HCT116 (cell line): ENCODE measurements at regions not wholly inside any gene's neighbourhood (a gene's known extent, or its start where the extent isn't known, plus 50 kb on each side); places are given as distances from the start of the nearest gene placed in this dataset.

Experiments used
- ATAC-seq: fragments of 200-7000 bp; cut with Tn5 transposase; 2 replicates; pipeline ENCODE4 v1.9.1; 2020; ENCODE audit warnings: mild to moderate bottlenecking, moderate library complexity
- BruUV-seq: library from RNA; stranded (reverse); fragments of 400-500 nt; replicated peaks from 2 replicates; lab custom pipeline; 2021; lab: Mats Ljungman, UMichigan
- CTCF ChIA-PET: fragments of 300-600 bp; sonication (Branson Sonifier 250); formaldehyde crosslinking; loops from one replicate; lab custom pipeline; 2021; ENCODE audit warnings: antibody characterized with exemption; lab: Charles Lee
- POLR2A ChIA-PET: fragments of 300-600, 350-600 bp; sonication (Branson Sonifier 250); formaldehyde crosslinking; loops from one replicate; lab custom pipeline; 2021; ENCODE audit warnings: antibody characterized with exemption; lab: Charles Lee
- RAD21 ChIA-PET, 2 experiments: fragments of 300-600 bp; sonication (Branson Sonifier 250); formaldehyde crosslinking; loops; one replicate each; lab custom pipeline; 2023; ENCODE audit warnings: low total read pairs in 2 of 2; ENCODE audit not compliant: uncharacterized antibody in 2 of 2, unreplicated experiment in 2 of 2, low non-redundant PET in 1 of 2; lab: Charles Lee
- DNase-seq: peaks from one replicate; pipeline ENCODE4 v3.0.0-alpha.2; 2010; ENCODE audit warnings: low read depth, low spot score
- H2AFZ ChIP-seq: fragments of 200-600 bp; shearing (Covaris generic), sonication (generic); 2 replicates; pipeline ENCODE4 v1.6.1; 2017; ENCODE audit warnings: low read depth, mixed run types, mixed read lengths, antibody characterized with exemption, low read length; ENCODE audit not compliant: poor library complexity, severe bottlenecking
- H3K27ac ChIP-seq: 2 replicates; pipeline ENCODE4 v1.5.1; 2012; ENCODE audit warnings: low read depth, low read length
- H3K27me3 ChIP-seq: fragments of 200-600 bp; sonication (generic); 2 replicates; pipeline ENCODE4 v1.6.1; 2016; ENCODE audit warnings: mixed run types, low read length, mixed read lengths; ENCODE audit not compliant: insufficient read depth
- H3K36me3 ChIP-seq, 2 experiments: fragments of 200-500 bp in 1 of 2; fragments of 200-600 bp in 1 of 2; sonication (Bioruptor generic) in 1 of 2; sonication (generic) in 1 of 2; 2 replicates each; pipeline versions ENCODE4 v1.5.1 to v1.6.1; 2014 to 2016; ENCODE audit warnings: low read length in 2 of 2, inconsistent platforms in 1 of 2, mixed read lengths in 1 of 2, mixed run types in 1 of 2; ENCODE audit not compliant: insufficient read depth in 2 of 2, control insufficient read depth in 1 of 2
- H3K4me1 ChIP-seq, 2 experiments: fragments of 200-600 bp in 1 of 2; sonication (generic) in 1 of 2; 2 replicates each; pipeline versions ENCODE4 v1.5.1 to v1.6.1; 2012 to 2017; ENCODE audit warnings: low read length in 2 of 2, inconsistent platforms in 1 of 2, mild to moderate bottlenecking in 1 of 2, mixed read lengths in 1 of 2, mixed run types in 1 of 2, moderate library complexity in 1 of 2; ENCODE audit not compliant: insufficient read depth in 2 of 2, control insufficient read depth in 1 of 2
- H3K4me2 ChIP-seq: fragments of 200-600 bp; sonication (generic); 2 replicates; pipeline ENCODE4 v1.6.1; 2017; ENCODE audit warnings: mixed run types, low read length, mixed read lengths
- H3K4me3 ChIP-seq, 2 experiments: fragments of 200-600 bp in 1 of 2; sonication (generic) in 1 of 2; replicated peaks in 1 of 2; 2 replicates each; pipeline ENCODE4 v1.5.1; 2011 to 2016; ENCODE audit warnings: low read length in 2 of 2, control low read depth in 1 of 2, low read depth in 1 of 2, mild to moderate bottlenecking in 1 of 2, mixed read lengths in 1 of 2, mixed run types in 1 of 2
- H3K79me2 ChIP-seq: fragments of 200-600 bp; sonication (generic); 2 replicates; pipeline ENCODE4 v1.6.1; 2017; ENCODE audit warnings: mild to moderate bottlenecking, mixed run types, low read length, moderate library complexity, mixed read lengths; ENCODE audit not compliant: insufficient read depth
- H3K9ac ChIP-seq: fragments of 200-600 bp; sonication (generic); 2 replicates; pipeline ENCODE4 v1.6.1; 2016; ENCODE audit warnings: low read length, mixed read lengths
- H3K9me2 ChIP-seq: fragments of 200-600 bp; sonication (generic), shearing (Covaris generic); 2 replicates; pipeline ENCODE4 v1.6.1; 2017; ENCODE audit warnings: mixed run types, mild to moderate bottlenecking, moderate library complexity; ENCODE audit not compliant: insufficient read depth
- H3K9me3 ChIP-seq, 2 experiments: fragments of 200-500 bp in 1 of 2; fragments of 200-600 bp in 1 of 2; sonication (Bioruptor generic) in 1 of 2; sonication (generic) in 1 of 2; 2 replicates each; pipeline ENCODE4 v1.6.1; 2014 to 2017; ENCODE audit warnings: low read length in 2 of 2, mixed read lengths in 2 of 2, inconsistent platforms in 1 of 2, low read depth in 1 of 2, mild to moderate bottlenecking in 1 of 2, mixed run types in 1 of 2, moderate library complexity in 1 of 2; ENCODE audit not compliant: control insufficient read depth in 1 of 2, insufficient read depth in 1 of 2
- H4K20me1 ChIP-seq: fragments of 200-600 bp; sonication (generic), shearing (Covaris generic); 2 replicates; pipeline ENCODE4 v1.6.1; 2017; ENCODE audit warnings: mixed run types, mild to moderate bottlenecking, moderate library complexity; ENCODE audit not compliant: insufficient read depth
- CBX3 ChIP-seq: IDR thresholded peaks from 2 replicates; pipeline ENCODE4 v1.6.1; 2012; ENCODE audit warnings: low read depth
- CEBPB ChIP-seq: IDR thresholded peaks from 2 replicates; pipeline ENCODE4 v1.6.1; 2012; ENCODE audit warnings: low read depth
- EGR1 ChIP-seq: IDR thresholded peaks from 2 replicates; pipeline ENCODE4 v1.6.1; 2012; ENCODE audit warnings: low read depth
- EZH2 ChIP-seq: fragments of 200-600 bp; sonication (generic); IDR thresholded peaks from 2 replicates; pipeline ENCODE4 v1.6.1; 2017; ENCODE audit warnings: antibody characterized with exemption, mixed run types
- FOSL1 ChIP-seq: IDR thresholded peaks from 2 replicates; pipeline ENCODE4 v1.6.1; 2012; ENCODE audit warnings: low read depth
- POLR2A ChIP-seq: IDR thresholded peaks from 2 replicates; pipeline ENCODE4 v1.7.0; 2011; ENCODE audit warnings: borderline replicate concordance; ENCODE audit not compliant: insufficient read depth, insufficient read length; ENCODE audit errors: extremely low read depth
- RAD21 ChIP-seq: IDR thresholded peaks from 2 replicates; pipeline ENCODE4 v1.6.1; 2012; ENCODE audit warnings: low read depth, mild to moderate bottlenecking
- REST ChIP-seq: IDR thresholded peaks from 2 replicates; pipeline ENCODE4 v1.6.1; 2012; ENCODE audit warnings: low read depth
- SIN3A ChIP-seq: IDR thresholded peaks from 2 replicates; pipeline ENCODE4 v1.6.1; 2012; ENCODE audit warnings: low read depth
- SP1 ChIP-seq: IDR thresholded peaks from 2 replicates; pipeline ENCODE4 v1.6.1; 2012; ENCODE audit warnings: low read depth
- TCF7L2 ChIP-seq: IDR thresholded peaks from 2 replicates; pipeline ENCODE4 v1.7.0; 2011; ENCODE audit warnings: borderline replicate concordance, inconsistent platforms; ENCODE audit not compliant: insufficient read depth, insufficient read length; ENCODE audit errors: extremely low read depth
- YY1 ChIP-seq: IDR thresholded peaks from 2 replicates; pipeline ENCODE4 v1.6.1; 2011; ENCODE audit warnings: low read length, low read depth, moderate library complexity, mild to moderate bottlenecking; ENCODE audit not compliant: insufficient replicate concordance; ENCODE audit errors: extremely low read depth
- ZFX ChIP-seq: fragments of 450-650 bp; IDR thresholded peaks from 2 replicates; pipeline ENCODE4 v1.6.1; 2017
- intact Hi-C: fragments of 100-400 bp; cut with micrococcal nuclease; formaldehyde crosslinking; loops from 2 replicates; pipeline ENCODE4 v1.10.0; 2022
- TF ChIP-seq, protein P1 (sequence below), 3 experiments: fragments of 200-600 bp in 1 of 3; sonication (generic) in 1 of 3; IDR thresholded peaks in 2 of 3; conservative IDR thresholded peaks in 1 of 3; 2 replicates each; pipeline ENCODE4 v1.5.1; 2012 to 2017; ENCODE audit warnings: low read depth in 2 of 3, low read length in 2 of 3, antibody characterized with exemption in 1 of 3, borderline replicate concordance in 1 of 3, control low read depth in 1 of 3, mild to moderate bottlenecking in 1 of 3, mixed read lengths in 1 of 3, mixed run types in 1 of 3, moderate library complexity in 1 of 3; ENCODE audit not compliant: insufficient read depth in 1 of 3
- TF ChIP-seq, protein P2 (sequence below): IDR thresholded peaks from 2 replicates; pipeline ENCODE4 v1.6.1; 2011; ENCODE audit warnings: mild to moderate bottlenecking, low read length, moderate library complexity; ENCODE audit not compliant: insufficient replicate concordance; ENCODE audit errors: extremely low read depth

DNA sequence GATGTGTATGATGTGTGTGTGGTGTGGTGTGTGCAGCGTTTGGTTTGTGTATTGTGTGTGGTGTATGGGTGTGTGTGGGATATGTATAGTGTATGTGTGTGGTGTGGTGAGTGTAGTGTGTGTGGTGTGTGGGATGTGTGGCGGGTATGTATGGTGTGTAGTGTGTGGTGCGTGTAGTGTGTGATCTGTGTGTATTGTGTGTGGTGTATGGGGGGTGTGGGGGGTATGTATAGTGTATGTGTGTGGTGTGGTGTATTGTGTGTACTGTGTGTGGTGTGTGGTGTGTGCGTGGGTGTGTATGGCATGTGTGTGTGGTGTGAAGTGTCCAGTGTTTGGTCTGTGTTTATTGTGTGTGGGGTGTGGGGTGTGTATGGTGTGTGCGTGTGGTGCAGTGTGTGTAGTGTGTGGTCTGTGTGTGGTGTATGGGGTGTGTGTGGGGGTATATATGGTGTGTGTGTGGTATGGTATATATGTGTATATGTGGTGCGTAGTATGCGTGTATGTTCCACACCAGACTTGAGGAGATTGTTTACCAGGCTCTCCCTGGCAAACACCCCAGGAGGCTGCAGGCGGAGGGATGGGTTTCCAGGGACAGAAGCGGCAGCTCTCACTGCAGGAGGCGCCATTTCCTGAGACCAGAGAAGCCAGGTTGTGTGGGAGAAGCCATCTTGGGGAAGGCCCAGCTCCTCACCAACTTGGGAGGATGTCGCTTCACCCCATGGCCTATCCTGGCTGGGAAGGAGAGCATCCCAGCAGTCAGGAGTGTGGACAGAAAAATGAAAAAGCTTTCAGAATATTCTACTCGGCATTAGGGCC lies 138.1 kb downstream of the NXNL2 start:
- POLR2A ChIA-PET: no interaction called here

More for the DNA sequence above, 138.1 kb downstream of the NXNL2 start:
- H3K4me3 ChIP-seq: no peak overlapping the region
- H3K4me2 ChIP-seq: no peak overlapping the region
- intact Hi-C loops: no loop called here
- no peak for ATAC-seq
- TF ChIP-seq CEBPB (no peak), POLR2A (no peak), EGR1 (no peak), ZFX (no peak), SP1 (no peak), YY1 (no peak), SIN3A (no peak), RAD21 (no peak), TCF7L2 (no peak), EZH2 (no peak), REST (no peak), FOSL1 (no peak), CBX3 (no peak)
- TF ChIP-seq, protein P1, sequence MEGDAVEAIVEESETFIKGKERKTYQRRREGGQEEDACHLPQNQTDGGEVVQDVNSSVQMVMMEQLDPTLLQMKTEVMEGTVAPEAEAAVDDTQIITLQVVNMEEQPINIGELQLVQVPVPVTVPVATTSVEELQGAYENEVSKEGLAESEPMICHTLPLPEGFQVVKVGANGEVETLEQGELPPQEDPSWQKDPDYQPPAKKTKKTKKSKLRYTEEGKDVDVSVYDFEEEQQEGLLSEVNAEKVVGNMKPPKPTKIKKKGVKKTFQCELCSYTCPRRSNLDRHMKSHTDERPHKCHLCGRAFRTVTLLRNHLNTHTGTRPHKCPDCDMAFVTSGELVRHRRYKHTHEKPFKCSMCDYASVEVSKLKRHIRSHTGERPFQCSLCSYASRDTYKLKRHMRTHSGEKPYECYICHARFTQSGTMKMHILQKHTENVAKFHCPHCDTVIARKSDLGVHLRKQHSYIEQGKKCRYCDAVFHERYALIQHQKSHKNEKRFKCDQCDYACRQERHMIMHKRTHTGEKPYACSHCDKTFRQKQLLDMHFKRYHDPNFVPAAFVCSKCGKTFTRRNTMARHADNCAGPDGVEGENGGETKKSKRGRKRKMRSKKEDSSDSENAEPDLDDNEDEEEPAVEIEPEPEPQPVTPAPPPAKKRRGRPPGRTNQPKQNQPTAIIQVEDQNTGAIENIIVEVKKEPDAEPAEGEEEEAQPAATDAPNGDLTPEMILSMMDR (IDR thresholded peaks at IDR 0.05 in 2 of 3, conservative IDR thresholded peaks at IDR 0.05 in 1 of 3; ENCODE audit: borderline replicate concordance in 1 of 3, insufficient read depth in 1 of 3, low read depth in 2 of 3, low read length in 2 of 3): no peak
- TF ChIP-seq, protein P2, sequence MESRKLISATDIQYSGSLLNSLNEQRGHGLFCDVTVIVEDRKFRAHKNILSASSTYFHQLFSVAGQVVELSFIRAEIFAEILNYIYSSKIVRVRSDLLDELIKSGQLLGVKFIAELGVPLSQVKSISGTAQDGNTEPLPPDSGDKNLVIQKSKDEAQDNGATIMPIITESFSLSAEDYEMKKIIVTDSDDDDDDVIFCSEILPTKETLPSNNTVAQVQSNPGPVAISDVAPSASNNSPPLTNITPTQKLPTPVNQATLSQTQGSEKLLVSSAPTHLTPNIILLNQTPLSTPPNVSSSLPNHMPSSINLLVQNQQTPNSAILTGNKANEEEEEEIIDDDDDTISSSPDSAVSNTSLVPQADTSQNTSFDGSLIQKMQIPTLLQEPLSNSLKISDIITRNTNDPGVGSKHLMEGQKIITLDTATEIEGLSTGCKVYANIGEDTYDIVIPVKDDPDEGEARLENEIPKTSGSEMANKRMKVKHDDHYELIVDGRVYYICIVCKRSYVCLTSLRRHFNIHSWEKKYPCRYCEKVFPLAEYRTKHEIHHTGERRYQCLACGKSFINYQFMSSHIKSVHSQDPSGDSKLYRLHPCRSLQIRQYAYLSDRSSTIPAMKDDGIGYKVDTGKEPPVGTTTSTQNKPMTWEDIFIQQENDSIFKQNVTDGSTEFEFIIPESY: no peak
- BruUV-seq: no TSS peak
- H3K9ac ChIP-seq: no peak overlapping the region
- no peak overlapping the region for H2AFZ ChIP-seq
- no peaks in the 10 kb centered on the region for H3K9me3 ChIP-seq
- DNase-seq: no peak
- H3K27ac ChIP-seq: no peak overlapping the region
- no peaks in the 10 kb centered on the region for H3K9me2 ChIP-seq
- H3K4me1 ChIP-seq: no peaks in the 10 kb centered on the region
- H3K27me3 ChIP-seq: no peaks in the 10 kb centered on the region
- no peaks in the 10 kb centered on the region for H3K79me2 ChIP-seq
- no peaks in the 10 kb centered on the region for H3K36me3 ChIP-seq
- ChIA-PET CTCF (interaction anchor here (1.1 kb wide), 1 partner anchor 12 kb away, joined by 3 read pairs; no protein-coding TSS in a partner anchor), RAD21 (no interaction called here)
- no peaks in the 10 kb centered on the region for H4K20me1 ChIP-seq
